ENCODE measurements at regions not wholly inside any gene's neighbourhood (a gene's known extent, or its start where the extent isn't known, plus 50 kb on each side); places are given as distances from the start of the nearest gene placed in this dataset.

- TF ChIP-seq CTCF (IDR thresholded peaks at IDR 0.05) (no peak), POLR2A (IDR thresholded peaks at IDR 0.05) (no peak)
Observed at GRCh38 chr7:106367018-106367420, 82.2 kb upstream of the NAMPT start.
